Fibroblast of lung (primary cell): ENCODE measurements at regions not wholly inside any gene's neighbourhood (a gene's known extent, or its start where the extent isn't known, plus 50 kb on each side); places are given as distances from the start of the nearest gene placed in this dataset.

ENCODE experiments used
- EZH2 ChIP-seq: IDR thresholded peaks from 2 replicates; pipeline ENCODE4 v1.5.1; 2012; ENCODE audit warnings: low read length, control low read depth, mild to moderate bottlenecking; ENCODE audit errors: missing control alignments
- TF ChIP-seq, protein P1 (sequence below), 2 donors: IDR thresholded peaks in 1 of 2; conservative IDR thresholded peaks in 1 of 2; 1 replicate in 1 of 2; 2 replicates in 1 of 2; pipeline ENCODE4 v1.5.1; 2011 to 2012; ENCODE audit warnings: low read length in 2 of 2, control low read depth in 1 of 2, inconsistent platforms in 1 of 2, low read depth in 1 of 2, mild to moderate bottlenecking in 1 of 2

DNA sequence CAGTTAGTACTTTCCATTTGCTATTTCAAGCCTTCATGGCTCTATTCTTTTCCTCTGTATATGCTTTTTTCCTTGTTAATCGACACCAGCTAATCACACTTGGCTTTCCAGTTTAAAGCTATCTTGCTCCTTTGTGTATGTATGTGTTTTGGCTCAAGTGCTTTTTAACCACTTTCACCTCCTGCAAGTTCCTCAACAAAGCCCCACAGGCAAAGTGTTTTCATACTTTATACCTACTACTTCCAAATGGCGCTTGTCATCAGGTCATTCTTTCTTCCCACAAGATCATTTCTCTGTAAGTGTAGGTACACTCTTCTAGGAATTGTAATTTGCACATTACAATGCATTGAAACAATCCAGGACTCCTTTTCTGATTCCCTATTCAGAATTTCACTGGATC lies 64.0 kb upstream of the FIGN start:
- TF ChIP-seq, protein P1, sequence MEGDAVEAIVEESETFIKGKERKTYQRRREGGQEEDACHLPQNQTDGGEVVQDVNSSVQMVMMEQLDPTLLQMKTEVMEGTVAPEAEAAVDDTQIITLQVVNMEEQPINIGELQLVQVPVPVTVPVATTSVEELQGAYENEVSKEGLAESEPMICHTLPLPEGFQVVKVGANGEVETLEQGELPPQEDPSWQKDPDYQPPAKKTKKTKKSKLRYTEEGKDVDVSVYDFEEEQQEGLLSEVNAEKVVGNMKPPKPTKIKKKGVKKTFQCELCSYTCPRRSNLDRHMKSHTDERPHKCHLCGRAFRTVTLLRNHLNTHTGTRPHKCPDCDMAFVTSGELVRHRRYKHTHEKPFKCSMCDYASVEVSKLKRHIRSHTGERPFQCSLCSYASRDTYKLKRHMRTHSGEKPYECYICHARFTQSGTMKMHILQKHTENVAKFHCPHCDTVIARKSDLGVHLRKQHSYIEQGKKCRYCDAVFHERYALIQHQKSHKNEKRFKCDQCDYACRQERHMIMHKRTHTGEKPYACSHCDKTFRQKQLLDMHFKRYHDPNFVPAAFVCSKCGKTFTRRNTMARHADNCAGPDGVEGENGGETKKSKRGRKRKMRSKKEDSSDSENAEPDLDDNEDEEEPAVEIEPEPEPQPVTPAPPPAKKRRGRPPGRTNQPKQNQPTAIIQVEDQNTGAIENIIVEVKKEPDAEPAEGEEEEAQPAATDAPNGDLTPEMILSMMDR (conservative IDR thresholded peaks at IDR 0.05 in 1 of 2, IDR thresholded peaks at IDR 0.05 in 1 of 2; ENCODE audit: low read depth in 1 of 2, low read length in 2 of 2): no peak
- TF ChIP-seq EZH2: no peak
